HCT116 (cell line): ENCODE measurements at regions not wholly inside any gene's neighbourhood (a gene's known extent, or its start where the extent isn't known, plus 50 kb on each side); places are given as distances from the start of the nearest gene placed in this dataset.

ENCODE experiments used
- ATAC-seq: fragments of 200-7000 bp; cut with Tn5 transposase; 2 replicates; pipeline ENCODE4 v1.9.1; 2020; ENCODE audit warnings: mild to moderate bottlenecking, moderate library complexity
- BruUV-seq: library from RNA; stranded (reverse); fragments of 400-500 nt; replicated peaks from 2 replicates; lab custom pipeline; 2021; lab: Mats Ljungman, UMichigan
- CTCF ChIA-PET: fragments of 300-600 bp; sonication (Branson Sonifier 250); formaldehyde crosslinking; loops from one replicate; lab custom pipeline; 2021; ENCODE audit warnings: antibody characterized with exemption; lab: Charles Lee
- POLR2A ChIA-PET: fragments of 300-600, 350-600 bp; sonication (Branson Sonifier 250); formaldehyde crosslinking; loops from one replicate; lab custom pipeline; 2021; ENCODE audit warnings: antibody characterized with exemption; lab: Charles Lee
- RAD21 ChIA-PET, 2 experiments: fragments of 300-600 bp; sonication (Branson Sonifier 250); formaldehyde crosslinking; loops; one replicate each; lab custom pipeline; 2023; ENCODE audit warnings: low total read pairs in 2 of 2; ENCODE audit not compliant: uncharacterized antibody in 2 of 2, unreplicated experiment in 2 of 2, low non-redundant PET in 1 of 2; lab: Charles Lee
- DNase-seq: peaks from one replicate; pipeline ENCODE4 v3.0.0-alpha.2; 2010; ENCODE audit warnings: low read depth, low spot score
- H2AFZ ChIP-seq: fragments of 200-600 bp; shearing (Covaris generic), sonication (generic); 2 replicates; pipeline ENCODE4 v1.6.1; 2017; ENCODE audit warnings: low read depth, mixed run types, mixed read lengths, antibody characterized with exemption, low read length; ENCODE audit not compliant: poor library complexity, severe bottlenecking
- H3K27ac ChIP-seq: 2 replicates; pipeline ENCODE4 v1.5.1; 2012; ENCODE audit warnings: low read depth, low read length
- H3K27me3 ChIP-seq: fragments of 200-600 bp; sonication (generic); 2 replicates; pipeline ENCODE4 v1.6.1; 2016; ENCODE audit warnings: mixed run types, low read length, mixed read lengths; ENCODE audit not compliant: insufficient read depth
- H3K36me3 ChIP-seq, 2 experiments: fragments of 200-500 bp in 1 of 2; fragments of 200-600 bp in 1 of 2; sonication (Bioruptor generic) in 1 of 2; sonication (generic) in 1 of 2; 2 replicates each; pipeline versions ENCODE4 v1.5.1 to v1.6.1; 2014 to 2016; ENCODE audit warnings: low read length in 2 of 2, inconsistent platforms in 1 of 2, mixed read lengths in 1 of 2, mixed run types in 1 of 2; ENCODE audit not compliant: insufficient read depth in 2 of 2, control insufficient read depth in 1 of 2
- H3K4me1 ChIP-seq, 2 experiments: fragments of 200-600 bp in 1 of 2; sonication (generic) in 1 of 2; 2 replicates each; pipeline versions ENCODE4 v1.5.1 to v1.6.1; 2012 to 2017; ENCODE audit warnings: low read length in 2 of 2, inconsistent platforms in 1 of 2, mild to moderate bottlenecking in 1 of 2, mixed read lengths in 1 of 2, mixed run types in 1 of 2, moderate library complexity in 1 of 2; ENCODE audit not compliant: insufficient read depth in 2 of 2, control insufficient read depth in 1 of 2
- H3K4me2 ChIP-seq: fragments of 200-600 bp; sonication (generic); 2 replicates; pipeline ENCODE4 v1.6.1; 2017; ENCODE audit warnings: mixed run types, low read length, mixed read lengths
- H3K4me3 ChIP-seq, 2 experiments: fragments of 200-600 bp in 1 of 2; sonication (generic) in 1 of 2; replicated peaks in 1 of 2; 2 replicates each; pipeline ENCODE4 v1.5.1; 2011 to 2016; ENCODE audit warnings: low read length in 2 of 2, control low read depth in 1 of 2, low read depth in 1 of 2, mild to moderate bottlenecking in 1 of 2, mixed read lengths in 1 of 2, mixed run types in 1 of 2
- H3K79me2 ChIP-seq: fragments of 200-600 bp; sonication (generic); 2 replicates; pipeline ENCODE4 v1.6.1; 2017; ENCODE audit warnings: mild to moderate bottlenecking, mixed run types, low read length, moderate library complexity, mixed read lengths; ENCODE audit not compliant: insufficient read depth
- H3K9ac ChIP-seq: fragments of 200-600 bp; sonication (generic); 2 replicates; pipeline ENCODE4 v1.6.1; 2016; ENCODE audit warnings: low read length, mixed read lengths
- H3K9me2 ChIP-seq: fragments of 200-600 bp; sonication (generic), shearing (Covaris generic); 2 replicates; pipeline ENCODE4 v1.6.1; 2017; ENCODE audit warnings: mixed run types, mild to moderate bottlenecking, moderate library complexity; ENCODE audit not compliant: insufficient read depth
- H3K9me3 ChIP-seq, 2 experiments: fragments of 200-500 bp in 1 of 2; fragments of 200-600 bp in 1 of 2; sonication (Bioruptor generic) in 1 of 2; sonication (generic) in 1 of 2; 2 replicates each; pipeline ENCODE4 v1.6.1; 2014 to 2017; ENCODE audit warnings: low read length in 2 of 2, mixed read lengths in 2 of 2, inconsistent platforms in 1 of 2, low read depth in 1 of 2, mild to moderate bottlenecking in 1 of 2, mixed run types in 1 of 2, moderate library complexity in 1 of 2; ENCODE audit not compliant: control insufficient read depth in 1 of 2, insufficient read depth in 1 of 2
- H4K20me1 ChIP-seq: fragments of 200-600 bp; sonication (generic), shearing (Covaris generic); 2 replicates; pipeline ENCODE4 v1.6.1; 2017; ENCODE audit warnings: mixed run types, mild to moderate bottlenecking, moderate library complexity; ENCODE audit not compliant: insufficient read depth
- CEBPB ChIP-seq: IDR thresholded peaks from 2 replicates; pipeline ENCODE4 v1.6.1; 2012; ENCODE audit warnings: low read depth
- EGR1 ChIP-seq: IDR thresholded peaks from 2 replicates; pipeline ENCODE4 v1.6.1; 2012; ENCODE audit warnings: low read depth
- EZH2phosphoT487 ChIP-seq: fragments of 200-600 bp; IDR thresholded peaks from 2 replicates; pipeline ENCODE4 v1.6.1; 2018; ENCODE audit warnings: antibody characterized with exemption, borderline replicate concordance
- FOSL1 ChIP-seq: IDR thresholded peaks from 2 replicates; pipeline ENCODE4 v1.6.1; 2012; ENCODE audit warnings: low read depth
- JUND ChIP-seq: IDR thresholded peaks from 2 replicates; pipeline ENCODE4 v1.6.1; 2012
- MAX ChIP-seq: IDR thresholded peaks from 2 replicates; pipeline ENCODE4 v1.6.1; 2012
- POLR2A ChIP-seq: IDR thresholded peaks from 2 replicates; pipeline ENCODE4 v1.7.0; 2011; ENCODE audit warnings: borderline replicate concordance; ENCODE audit not compliant: insufficient read depth, insufficient read length; ENCODE audit errors: extremely low read depth
- RAD21 ChIP-seq: IDR thresholded peaks from 2 replicates; pipeline ENCODE4 v1.6.1; 2012; ENCODE audit warnings: low read depth, mild to moderate bottlenecking
- SIN3A ChIP-seq: IDR thresholded peaks from 2 replicates; pipeline ENCODE4 v1.6.1; 2012; ENCODE audit warnings: low read depth
- SP1 ChIP-seq: IDR thresholded peaks from 2 replicates; pipeline ENCODE4 v1.6.1; 2012; ENCODE audit warnings: low read depth
- TCF7L2 ChIP-seq: IDR thresholded peaks from 2 replicates; pipeline ENCODE4 v1.7.0; 2011; ENCODE audit warnings: borderline replicate concordance, inconsistent platforms; ENCODE audit not compliant: insufficient read depth, insufficient read length; ENCODE audit errors: extremely low read depth
- YY1 ChIP-seq: IDR thresholded peaks from 2 replicates; pipeline ENCODE4 v1.6.1; 2011; ENCODE audit warnings: low read length, low read depth, moderate library complexity, mild to moderate bottlenecking; ENCODE audit not compliant: insufficient replicate concordance; ENCODE audit errors: extremely low read depth
- ZBTB33 ChIP-seq: IDR thresholded peaks from 2 replicates; pipeline ENCODE4 v1.6.1; 2011; ENCODE audit warnings: mild to moderate bottlenecking, low read length, moderate library complexity; ENCODE audit not compliant: insufficient replicate concordance; ENCODE audit errors: extremely low read depth
- ZFX ChIP-seq: fragments of 450-650 bp; IDR thresholded peaks from 2 replicates; pipeline ENCODE4 v1.6.1; 2017
- intact Hi-C: fragments of 100-400 bp; cut with micrococcal nuclease; formaldehyde crosslinking; loops from 2 replicates; pipeline ENCODE4 v1.10.0; 2022

GRCh38 chr5:133882846-133883245 is 85.6 kb downstream of the C5orf15 start:
- no peak overlapping the region for H3K9ac ChIP-seq
- no peaks in the 10 kb centered on the region for H3K9me3 ChIP-seq
- no peak overlapping the region for H3K4me2 ChIP-seq
- H3K27ac ChIP-seq = no peak overlapping the region
- no peak overlapping the region for H3K4me3 ChIP-seq
- ChIA-PET CTCF (no interaction called here), POLR2A (no interaction called here), RAD21 (no interaction called here)
- no peak overlapping the region for H2AFZ ChIP-seq
- peaks cover 12% of the 10 kb centered on the region; the same call in 1 of the 2 replicates for H3K27me3 ChIP-seq
- H4K20me1 ChIP-seq = no peaks in the 10 kb centered on the region
- H3K9me2 ChIP-seq = no peaks in the 10 kb centered on the region
- no peak for ATAC-seq
- no peak for TF ChIP-seq RAD21
- no peak for TF ChIP-seq EGR1
- TF ChIP-seq ZFX = no peak
- TF ChIP-seq MAX = no peak
- TF ChIP-seq YY1 = no peak
- TF ChIP-seq SP1 = no peak
- TF ChIP-seq FOSL1 = no peak
- TF ChIP-seq SIN3A = no peak
- no peak for TF ChIP-seq ZBTB33
- TF ChIP-seq EZH2phosphoT487 = no peak
- TF ChIP-seq CEBPB = no peak
- TF ChIP-seq JUND = no peak
- TF ChIP-seq POLR2A = no peak
- no peak for TF ChIP-seq TCF7L2
- intact Hi-C loops = no loop called here
- no TSS peak for BruUV-seq
- no peaks in the 10 kb centered on the region for H3K79me2 ChIP-seq
- no peaks in the 10 kb centered on the region for H3K36me3 ChIP-seq
- H3K4me1 ChIP-seq = no peaks in the 10 kb centered on the region
- no peak for DNase-seq
